NCI-H1930 (cell line): ENCODE measurements at regions not wholly inside any gene's neighbourhood (a gene's known extent, or its start where the extent isn't known, plus 50 kb on each side); places are given as distances from the start of the nearest gene placed in this dataset.

ENCODE experiments used
- DNase-seq, 2 experiments: peaks; one replicate each; lab custom pipeline; 2025; lab: John Stamatoyannopoulos, UW

DNA sequence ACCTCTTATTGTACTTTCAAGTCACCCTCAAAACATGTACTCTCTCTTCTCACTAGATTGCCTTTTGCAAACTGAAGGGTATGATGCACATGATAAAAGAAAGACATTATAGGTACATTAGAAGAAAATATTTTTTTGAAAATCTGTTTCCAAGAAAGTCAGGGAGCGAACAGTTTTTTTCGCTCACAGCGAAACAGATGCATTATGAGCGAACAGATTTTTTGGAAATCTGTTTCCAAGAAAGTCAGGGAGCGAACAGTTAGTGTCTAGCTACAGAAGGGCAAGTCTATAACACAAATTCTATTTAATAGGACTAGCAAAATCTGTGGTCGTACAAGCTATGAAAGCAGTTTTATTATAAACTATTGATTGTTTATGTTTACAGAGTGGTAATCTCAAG is 296.2 kb upstream of the ANO3 start:
- DNase-seq = no peak

DNA sequence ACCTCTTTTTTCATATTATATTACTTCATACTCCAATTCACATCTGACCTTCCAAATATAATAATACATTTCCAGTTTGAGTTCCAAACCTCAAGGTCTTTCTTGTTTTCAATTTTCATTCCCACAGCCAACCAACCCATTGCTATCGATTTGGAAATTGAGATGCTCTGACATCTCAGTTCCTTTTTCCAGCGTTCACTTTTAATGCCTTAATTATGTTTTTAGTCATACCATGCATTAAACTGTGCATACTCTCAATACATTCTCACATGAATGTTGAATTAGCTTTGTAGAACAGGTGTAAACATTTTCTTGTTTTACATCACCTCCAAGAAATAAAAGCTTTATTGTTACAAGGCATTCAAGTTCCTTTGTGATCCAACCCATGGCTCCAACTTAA is 294.2 kb upstream of the ANO3 start:
- no peak for DNase-seq

DNA sequence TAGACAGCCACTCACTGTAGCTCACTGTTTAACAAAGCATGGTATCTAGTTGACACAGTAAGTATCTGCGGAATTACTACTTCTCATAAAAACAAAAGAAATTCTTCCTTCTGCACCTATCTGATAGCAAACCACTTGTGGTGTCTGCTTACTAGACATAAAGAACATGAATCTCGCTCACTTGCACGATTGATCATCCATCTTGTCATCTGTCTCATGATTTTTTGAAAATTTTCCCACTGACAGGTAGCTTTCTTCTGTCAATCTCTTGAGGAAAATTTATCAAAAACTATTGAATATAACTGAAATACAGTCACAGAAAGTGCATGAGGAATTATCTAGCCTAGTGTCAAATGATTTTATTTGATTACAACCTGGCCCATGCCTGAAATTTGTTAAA is 291.6 kb upstream of the ANO3 start:
- no peak for DNase-seq

DNA sequence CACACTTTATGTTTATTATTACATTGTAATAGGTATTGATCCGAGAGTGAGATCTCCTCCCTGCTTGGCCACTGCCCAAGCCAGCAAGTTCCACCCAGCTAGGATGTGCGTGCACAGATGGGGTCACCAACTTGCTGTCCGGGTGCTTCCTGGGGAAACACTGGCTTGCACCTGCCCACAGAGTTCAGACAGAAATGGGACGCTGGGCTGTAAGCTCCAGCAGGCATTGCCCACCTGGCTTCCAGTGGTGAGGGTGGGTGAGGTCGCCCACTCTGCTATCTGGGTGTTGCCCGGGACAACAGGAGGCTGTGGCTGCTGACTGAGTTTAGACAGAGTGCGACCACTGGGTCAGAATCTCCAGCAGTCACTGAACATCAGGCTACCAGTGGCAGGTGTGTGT is 289.8 kb upstream of the ANO3 start:
- DNase-seq = no peak

DNA sequence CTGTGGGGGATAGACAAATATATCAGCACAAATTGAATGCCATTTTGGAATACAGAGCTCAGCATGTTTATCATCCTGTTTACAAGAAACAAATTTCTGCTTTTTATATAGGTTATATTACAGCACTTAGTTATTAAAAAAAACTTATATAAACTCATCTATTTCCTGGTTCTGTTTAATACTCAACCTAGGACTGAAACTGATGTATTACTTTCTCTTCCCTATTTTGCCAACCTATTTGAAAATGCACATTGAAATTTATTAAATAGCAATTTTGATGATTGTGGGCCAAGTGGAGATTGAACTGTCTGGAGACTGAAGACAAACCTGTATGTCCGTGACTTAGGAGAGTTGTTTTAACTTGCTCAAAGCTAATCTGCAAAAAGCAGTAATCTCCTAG is 288.3 kb upstream of the ANO3 start:
- DNase-seq = no peak

DNA sequence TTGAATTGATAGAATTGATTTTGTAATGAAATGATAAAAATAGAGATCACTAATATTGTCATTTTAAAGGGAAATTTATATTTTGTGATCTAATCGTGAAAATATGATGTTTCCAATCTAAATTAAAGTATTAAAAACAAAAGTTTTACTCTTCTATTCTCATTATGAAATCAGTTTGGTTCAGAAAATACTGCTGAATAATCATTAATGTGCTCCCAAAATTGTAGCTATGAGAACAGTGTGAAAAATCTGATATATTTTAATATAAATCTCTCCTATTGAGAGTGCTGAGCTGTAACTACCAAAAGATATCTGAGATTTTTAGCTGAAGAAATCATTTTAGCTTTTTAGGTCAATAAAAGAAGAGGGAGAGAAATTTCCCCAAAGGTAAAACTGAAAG is 287.5 kb upstream of the ANO3 start:
- no peak for DNase-seq

DNA sequence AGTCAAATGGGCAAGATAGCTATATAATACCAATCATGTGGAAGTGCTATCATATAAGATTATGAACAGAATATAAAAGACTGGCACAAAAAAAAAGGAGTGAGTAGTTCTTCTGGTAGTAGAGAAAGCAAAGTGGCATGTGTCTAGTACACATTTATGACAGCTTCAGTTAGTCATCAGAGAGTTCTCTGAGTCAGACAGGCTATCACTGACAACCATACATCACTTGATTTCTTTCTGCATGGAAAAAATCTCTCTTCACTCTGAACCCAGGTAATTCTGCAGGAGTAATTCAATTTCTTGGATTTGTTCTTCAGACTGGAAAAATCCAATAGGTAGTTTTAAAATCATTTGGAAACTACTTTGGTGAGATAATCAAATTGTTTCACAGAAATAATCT is 286.8 kb upstream of the ANO3 start:
- no peak for DNase-seq

DNA sequence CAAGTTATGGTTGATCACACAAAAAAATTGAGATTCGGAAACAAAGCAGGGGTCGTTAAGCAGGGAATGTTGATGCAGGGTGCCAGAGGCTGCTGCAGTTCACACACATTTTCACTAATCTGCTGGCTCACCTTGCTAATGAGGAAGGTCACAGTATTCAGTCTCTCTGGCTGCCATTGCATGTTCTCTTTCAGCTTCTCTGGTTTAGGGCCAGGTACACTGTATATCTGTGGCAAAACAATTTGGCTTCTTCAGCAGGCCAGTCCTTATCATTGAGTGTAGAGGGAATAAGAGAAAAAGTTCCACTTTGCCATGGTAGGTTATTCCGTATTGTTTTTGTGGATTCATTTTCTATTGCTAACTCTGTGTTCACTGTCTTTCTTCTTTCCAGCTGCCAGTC is 283.7 kb upstream of the ANO3 start:
- DNase-seq = no peak

DNA sequence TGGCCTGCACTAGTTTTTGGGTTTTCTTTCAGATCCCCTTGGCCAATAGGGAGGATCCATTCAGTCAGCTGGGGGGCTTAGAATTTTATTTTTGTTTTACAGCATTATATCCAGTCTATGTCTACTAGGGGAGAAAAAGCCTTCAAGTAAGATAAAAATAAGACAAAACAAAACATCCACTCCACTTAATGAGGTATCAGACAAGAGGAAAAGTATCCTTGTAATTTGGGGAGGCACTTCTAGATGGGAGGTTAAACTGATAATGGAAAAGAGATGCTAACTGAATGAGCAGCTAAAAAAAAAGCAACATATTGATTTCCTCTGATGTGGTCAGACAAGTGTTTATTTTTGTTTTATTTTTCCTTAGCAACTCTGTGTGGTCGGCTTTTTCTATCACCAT is 278.0 kb upstream of the ANO3 start:
- no peak for DNase-seq

DNA sequence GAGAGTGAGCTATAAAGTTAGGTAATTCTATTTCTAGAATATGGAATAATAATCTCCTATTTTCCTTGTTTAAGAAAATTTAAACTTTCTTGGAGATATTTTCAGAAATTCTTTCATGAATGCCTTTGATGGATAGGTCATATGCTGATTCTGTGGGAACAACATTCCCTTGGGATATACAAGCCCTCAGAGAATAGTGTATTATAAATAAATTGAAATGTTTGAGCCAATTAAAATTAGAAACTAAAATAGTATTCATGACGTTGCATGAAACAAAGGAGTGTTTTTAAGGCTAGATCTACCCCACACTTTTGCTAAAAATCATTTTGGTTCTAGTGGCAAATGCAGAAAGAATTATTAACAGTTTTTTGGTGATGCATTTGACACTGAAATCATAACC is 269.3 kb upstream of the ANO3 start:
- no peak for DNase-seq

DNA sequence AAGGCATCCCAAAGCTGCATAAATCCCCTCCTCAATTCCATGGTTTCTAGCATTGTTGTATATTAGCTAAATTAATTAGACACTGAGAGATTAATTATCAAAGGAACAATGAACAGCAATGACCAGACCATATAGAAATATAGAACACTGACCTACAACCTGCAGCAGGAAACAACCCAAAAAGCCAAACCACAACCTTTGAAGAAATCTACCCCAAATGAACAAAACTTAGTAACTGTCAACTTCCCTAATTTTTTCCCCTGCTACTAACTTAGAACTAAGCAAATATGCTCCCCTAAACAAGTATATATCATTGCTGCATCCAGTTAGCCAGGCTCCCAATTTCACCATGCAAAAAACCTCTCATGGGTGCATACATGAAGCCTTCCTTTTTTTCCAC is 268.0 kb upstream of the ANO3 start:
- no peak for DNase-seq

DNA sequence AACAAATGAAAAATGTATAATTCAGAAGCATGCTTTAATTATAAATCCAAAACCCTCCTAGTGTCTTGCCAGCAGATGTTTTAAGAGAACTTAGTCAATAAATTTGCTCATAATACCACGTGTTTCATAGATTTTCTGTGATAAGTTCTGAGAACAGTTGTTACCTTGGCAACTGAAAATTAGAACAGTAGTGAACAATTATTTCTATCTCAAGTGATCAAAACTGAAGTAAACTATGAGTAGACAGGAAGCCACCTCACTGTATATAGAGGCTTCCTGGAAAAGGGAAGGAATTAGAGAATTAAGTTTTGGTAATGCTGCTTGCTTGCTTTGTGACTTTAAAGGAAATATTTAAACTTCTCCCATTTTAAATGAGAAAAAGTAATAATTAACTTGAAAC is 266.0 kb upstream of the ANO3 start:
- DNase-seq = no peak

DNA sequence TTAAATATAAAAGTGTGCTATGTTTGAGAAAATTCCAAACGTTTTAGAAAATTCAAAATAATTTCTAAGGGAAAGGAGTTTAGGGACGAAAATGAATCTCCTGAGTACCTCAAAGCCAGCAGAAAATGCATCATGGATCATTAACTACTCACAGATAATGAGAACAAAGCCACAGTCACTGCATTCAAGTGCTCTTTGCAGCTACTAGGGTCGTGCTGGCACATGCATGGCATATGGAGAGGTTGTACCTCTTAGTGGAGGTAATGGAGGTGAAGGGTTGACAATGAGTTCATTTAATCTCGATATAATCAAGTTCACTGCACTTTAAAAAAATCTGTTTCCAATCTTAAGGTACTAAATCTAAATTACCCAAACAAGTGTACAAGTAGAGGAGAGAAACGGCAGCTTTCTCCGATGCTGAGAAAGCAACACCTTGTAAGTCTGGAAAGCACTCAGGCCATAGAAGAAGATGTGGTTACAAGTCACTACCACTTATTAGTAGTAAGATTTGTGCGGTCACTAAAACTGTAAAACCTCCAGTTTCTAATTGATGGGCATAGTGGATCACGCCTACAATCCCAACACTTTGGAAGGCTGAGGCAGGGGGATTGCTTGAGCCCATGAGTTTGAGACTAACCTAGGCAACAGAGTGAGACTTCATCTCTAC is 261.1 kb upstream of the ANO3 start:
- DNase-seq = no peak

DNA sequence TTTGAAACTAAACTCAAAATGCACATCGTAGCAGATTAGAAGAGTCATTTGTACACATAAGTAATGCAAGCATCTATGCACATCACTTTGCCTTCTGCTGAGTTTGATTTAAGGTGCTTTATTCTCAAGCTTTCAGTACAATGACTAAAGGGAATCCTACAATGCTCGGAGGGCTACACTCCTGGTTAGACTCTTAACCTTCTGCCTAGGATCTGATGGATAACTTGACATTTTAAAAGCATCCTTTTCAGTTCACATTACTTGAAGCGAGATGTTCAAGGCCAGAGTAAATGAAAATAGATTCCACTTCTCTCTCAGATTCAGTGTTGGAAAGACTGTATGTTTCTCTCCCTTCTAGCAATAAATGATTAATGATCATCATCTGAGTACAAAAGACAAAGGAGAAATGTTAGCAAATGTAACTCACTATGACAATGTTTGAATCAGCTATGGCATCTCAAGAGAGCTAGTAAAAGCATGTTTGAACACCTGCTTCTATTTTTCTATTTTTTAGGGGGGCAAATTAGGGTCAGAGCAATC is 259.2 kb upstream of the ANO3 start:
- no peak for DNase-seq

DNA sequence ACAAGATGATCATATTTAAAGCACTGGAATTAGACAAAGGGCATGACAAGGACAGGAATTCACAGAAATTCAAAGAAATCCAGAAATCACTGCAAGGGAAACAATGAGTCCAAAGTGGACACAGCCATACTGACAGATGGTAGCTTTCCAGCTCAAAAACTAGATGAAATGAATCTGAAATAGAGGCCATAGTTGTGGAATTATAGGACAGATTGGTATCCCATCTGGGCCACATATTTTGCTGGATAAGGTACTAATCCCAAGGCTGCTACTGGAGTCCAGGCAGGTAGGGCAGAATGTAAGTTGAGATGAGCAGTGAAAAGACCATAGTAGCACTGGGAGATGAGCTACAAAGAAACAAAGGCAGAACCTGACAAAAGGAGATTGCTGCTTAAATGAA is 258.3 kb upstream of the ANO3 start:
- DNase-seq = no peak

DNA sequence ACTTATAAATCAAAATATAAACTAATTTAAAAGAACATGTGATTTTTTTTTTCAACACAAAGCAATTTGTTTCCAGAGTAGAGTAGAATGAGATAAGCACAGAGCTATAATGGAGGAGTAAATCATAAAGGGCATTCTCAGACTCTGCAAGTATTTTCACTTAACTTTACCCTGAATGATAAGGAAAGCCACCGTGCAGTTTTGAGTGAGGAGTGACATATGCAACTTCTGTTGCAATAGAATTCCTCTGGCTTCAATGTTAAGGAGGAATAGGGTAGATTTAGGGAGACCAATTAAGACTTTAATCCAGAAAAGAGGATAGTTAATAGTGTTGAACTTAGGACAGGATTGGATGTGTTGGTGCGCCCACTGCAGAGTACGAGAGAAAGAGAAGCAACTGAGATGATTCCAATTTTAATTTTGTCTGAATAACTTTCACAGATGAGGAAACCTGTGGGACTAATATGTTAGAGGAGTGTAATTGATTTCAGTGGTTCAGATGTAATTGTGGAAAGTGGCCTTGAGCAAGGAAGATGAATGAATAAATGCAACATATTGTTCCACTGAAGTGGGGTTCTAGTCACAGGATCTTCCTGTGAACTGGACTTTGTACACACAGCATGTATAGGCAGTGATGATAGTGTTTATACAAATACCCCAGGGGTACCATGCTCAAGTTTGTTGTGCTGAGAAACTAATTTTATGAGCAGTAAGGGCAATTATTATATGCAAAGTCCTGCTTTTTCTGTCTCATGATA is 255.5 kb upstream of the ANO3 start:
- no peak for DNase-seq

DNA sequence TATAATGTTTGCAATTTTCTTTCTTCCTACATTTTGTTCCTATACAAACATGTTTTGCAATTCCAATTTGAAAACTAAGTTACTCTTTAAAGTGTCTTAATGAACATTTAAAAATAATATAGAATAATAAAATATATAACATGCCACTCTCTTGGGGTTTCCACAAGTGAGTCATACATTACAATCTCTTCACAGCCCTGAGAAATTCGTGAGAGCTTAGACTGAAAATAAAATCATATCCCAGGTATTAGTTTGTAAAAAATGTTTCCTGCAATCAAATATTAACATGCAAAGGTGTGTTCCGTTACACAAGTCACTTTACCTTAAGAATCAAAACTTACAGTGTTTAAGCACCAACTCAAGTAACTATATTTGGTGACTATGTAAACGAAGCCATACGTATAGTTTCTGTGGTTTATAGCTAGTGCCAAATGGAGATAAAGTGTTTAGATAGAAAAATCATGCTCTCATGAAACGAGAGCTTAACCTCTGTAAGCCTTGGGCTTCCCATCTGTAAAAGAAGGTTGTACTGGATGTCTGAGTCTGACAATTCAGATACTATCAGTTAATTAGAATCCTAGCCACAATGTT is 253.6 kb upstream of the ANO3 start:
- DNase-seq = no peak

DNA sequence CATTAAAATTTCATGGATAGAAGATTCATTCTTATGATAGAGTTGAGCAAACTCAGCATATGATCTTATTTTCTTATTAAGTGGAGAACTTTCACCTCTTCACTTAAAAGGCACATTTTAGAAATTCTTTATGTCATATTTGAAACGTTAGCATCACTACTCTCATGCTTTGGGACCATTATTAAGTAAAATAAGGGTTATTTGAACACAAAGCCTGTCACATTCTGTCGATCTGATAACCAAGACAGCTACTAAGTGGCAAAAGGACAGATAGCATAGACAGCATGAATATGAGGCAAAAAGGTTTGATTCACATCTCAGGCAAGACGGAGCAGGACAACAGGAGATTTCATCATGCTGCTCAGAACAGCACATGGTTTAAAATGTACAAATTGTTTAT is 247.6 kb upstream of the ANO3 start:
- no peak for DNase-seq

DNA sequence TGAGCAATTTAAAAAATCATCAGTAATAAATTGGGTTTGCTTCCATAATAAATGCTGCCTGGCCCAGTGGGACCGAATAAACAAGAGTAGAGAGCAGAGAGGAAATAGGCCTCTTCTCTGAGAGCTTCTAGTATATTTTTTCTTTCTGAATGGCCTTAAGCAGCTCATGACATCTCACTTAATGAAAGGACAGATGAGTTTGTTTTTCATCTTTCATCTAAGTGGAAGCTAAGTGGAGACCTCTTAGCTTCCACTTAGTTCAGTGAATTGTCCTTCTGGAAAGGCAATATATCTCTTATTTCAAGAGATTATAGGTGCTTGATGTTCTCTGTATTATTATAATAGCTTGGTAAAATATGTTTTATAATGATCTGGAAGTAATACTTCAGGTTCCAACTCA is 245.9 kb upstream of the ANO3 start:
- peak; percentile 22 to 24 for DNase-seq

DNA sequence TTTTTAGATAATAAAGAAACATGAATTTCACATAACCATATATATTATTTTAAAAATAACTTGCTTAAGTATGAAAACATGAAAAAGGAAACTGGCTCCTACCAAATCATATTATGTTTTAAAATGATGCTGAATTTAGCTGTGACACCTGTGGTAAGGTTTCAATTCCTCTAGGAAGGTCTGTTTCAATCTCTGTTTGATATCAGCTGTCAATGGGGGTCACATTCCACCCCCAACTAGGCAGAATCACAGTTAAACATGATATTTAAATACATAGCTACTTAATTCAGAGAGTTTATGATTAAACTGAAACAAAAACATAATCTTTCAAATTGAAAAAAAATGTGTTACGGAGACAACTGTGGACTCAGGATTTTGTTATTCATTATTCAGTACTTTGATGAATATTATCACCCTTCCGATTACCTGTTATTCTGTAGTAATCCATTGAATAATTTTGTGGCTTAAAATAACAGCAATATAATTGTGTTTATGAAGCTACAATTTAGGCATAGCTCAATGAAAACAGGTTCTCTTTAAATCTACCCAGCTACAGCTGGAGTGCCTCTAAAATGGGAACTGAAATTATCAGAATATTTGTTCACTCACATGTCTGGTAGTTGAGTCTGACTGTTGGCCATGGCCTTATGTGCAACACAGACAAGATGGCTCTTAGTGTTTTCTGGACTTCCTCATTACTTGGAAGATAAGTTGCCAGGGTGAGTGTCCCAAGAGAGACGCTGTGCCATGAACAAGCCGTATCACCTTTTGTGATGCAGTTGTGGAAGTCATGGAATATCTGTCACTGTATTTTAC is 244.6 kb upstream of the ANO3 start:
- DNase-seq = no peak

DNA sequence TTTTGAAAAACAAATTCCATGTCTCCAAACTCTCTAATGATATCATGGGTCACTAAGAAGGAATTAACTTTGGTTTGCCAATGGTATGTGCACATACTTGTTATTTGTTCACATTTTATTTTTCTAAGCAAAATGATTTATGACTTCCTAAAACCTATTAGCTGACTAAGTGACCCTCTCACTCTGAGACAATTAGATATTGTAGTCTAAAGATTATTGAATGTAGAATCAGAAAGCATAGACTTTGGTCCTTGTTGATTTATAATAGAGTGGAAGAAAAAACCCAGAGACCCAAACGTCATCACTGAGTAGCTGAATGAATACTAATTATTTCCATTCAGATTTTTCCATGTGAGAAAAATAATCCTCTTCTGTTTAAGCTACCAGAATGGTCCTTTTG is 243.5 kb upstream of the ANO3 start:
- no peak for DNase-seq

DNA sequence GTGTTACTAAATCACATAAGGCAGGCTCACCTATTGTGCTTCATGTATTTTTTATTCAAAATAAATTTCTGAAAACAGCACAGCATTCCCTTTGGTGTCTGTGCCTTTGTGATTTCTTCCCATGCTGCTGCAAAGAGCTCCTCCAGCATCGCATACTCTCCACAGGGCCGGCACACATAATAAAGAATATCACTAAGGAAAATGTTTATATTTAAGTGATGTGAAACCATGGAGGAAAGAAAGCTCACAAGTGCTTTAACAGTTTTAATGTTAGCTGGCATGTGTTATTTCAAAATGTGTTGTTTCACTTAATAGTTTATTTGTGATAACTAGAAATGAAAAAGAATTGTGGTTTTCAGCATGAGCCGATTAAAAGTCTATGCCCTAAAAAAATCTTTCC is 241.3 kb upstream of the ANO3 start:
- no peak for DNase-seq

DNA sequence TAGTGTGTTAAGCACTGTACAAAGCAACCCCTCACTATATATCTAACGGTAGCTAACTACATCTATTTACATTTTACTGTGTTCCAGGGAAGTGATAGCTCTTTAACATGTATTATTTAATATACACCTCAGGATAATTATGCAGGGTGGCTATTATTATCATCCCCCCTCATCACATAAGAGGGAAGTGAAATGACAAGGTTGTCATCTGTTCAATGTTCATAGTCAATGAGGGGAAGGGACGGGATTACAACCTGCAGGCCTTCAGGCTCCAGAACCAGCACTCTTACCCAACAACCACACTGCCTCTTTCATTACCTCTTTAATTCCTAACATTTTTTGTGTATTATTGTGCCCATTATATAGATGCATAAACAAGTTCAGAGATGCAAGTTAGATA is 238.7 kb upstream of the ANO3 start:
- DNase-seq = no peak
